ENCODE measurements at regions not wholly inside any gene's neighbourhood (a gene's known extent, or its start where the extent isn't known, plus 50 kb on each side); places are given as distances from the start of the nearest gene placed in this dataset.

DNA sequence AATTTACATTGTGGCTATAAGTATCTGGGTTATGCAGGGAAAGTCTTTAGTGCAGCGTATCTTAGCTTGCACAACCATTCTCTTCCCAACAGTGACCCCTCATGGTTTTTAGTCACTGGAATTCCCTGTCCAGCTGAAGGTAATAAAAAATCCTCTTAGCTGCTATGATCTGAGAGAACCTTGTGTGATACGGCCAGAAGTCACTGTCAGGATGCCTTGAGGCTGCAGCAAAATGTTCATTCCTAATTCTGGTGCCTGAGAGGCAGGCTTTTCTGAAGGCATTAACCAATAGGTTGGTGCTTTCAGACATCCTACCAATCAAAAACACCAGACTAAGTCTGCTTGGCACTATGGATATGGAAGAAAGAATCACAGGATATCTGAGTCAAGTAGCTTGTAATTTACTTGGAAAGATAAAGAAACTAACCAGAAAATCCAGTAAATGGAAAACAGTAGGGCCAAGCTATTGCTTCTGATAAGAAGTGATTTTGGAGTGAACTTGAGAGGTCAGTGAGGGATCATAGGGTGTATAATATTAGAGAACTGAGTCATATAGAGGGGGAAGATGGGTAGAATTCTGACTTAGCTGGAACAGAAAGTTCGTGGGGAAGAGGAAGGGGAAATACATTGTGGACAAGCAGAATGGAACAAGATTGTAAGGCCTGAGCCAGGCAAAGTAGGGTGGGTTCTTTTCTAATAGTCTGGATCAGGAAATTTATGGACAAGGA is 89.0 kb upstream of the SLC14A2 start:
- ATAC-seq (no peak), DNase-seq (ENCODE audit: low read depth, low spot score) (no peak)
- ChIA-PET CTCF (no interaction called here), POLR2A (no interaction called here)
- Histone ChIP-seq H3K9me3 (ENCODE audit: control insufficient read depth, insufficient read depth, low read depth, low read length) (no peaks in the 10 kb centered on the region), H3K27me3 (ENCODE audit: control insufficient read depth, insufficient read depth, low read length) (no peaks in the 10 kb centered on the region), H3K36me3 (ENCODE audit: control insufficient read depth, insufficient read depth, low read length) (no peaks in the 10 kb centered on the region), H3K27ac (ENCODE audit: low read length) (no peak overlapping the region), H3K4me3 (ENCODE audit: low read depth in 2 of 2, low read length in 2 of 2) (no peak overlapping the region), H3K4me1 (ENCODE audit: control insufficient read depth, insufficient read depth, low read length) (no peaks in the 10 kb centered on the region)
- in situ Hi-C loops (cut with HindIII; ENCODE audit: low pct_unique_long_range_greater_than_20kb, low sequenced_read_pairs), result no loop called here
- TF ChIP-seq SIN3A (IDR thresholded peaks at IDR 0.05; ENCODE audit: borderline replicate concordance, insufficient read depth, low read depth, low read length) (no peak), TCF7L2 (IDR thresholded peaks at IDR 0.05; ENCODE audit: low read depth, low read length) (no peak), POLR2AphosphoS5 (IDR thresholded peaks at IDR 0.05; ENCODE audit: low read depth, low read length) (no peak), REST (IDR thresholded peaks at IDR 0.05; ENCODE audit: insufficient read depth in 1 of 2, low read depth in 2 of 2, low read length in 1 of 2) (no peak)
- TF ChIP-seq, protein P1, sequence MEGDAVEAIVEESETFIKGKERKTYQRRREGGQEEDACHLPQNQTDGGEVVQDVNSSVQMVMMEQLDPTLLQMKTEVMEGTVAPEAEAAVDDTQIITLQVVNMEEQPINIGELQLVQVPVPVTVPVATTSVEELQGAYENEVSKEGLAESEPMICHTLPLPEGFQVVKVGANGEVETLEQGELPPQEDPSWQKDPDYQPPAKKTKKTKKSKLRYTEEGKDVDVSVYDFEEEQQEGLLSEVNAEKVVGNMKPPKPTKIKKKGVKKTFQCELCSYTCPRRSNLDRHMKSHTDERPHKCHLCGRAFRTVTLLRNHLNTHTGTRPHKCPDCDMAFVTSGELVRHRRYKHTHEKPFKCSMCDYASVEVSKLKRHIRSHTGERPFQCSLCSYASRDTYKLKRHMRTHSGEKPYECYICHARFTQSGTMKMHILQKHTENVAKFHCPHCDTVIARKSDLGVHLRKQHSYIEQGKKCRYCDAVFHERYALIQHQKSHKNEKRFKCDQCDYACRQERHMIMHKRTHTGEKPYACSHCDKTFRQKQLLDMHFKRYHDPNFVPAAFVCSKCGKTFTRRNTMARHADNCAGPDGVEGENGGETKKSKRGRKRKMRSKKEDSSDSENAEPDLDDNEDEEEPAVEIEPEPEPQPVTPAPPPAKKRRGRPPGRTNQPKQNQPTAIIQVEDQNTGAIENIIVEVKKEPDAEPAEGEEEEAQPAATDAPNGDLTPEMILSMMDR (IDR thresholded peaks at IDR 0.05), result no peak
- intact Hi-C loops (cut with micrococcal nuclease; ENCODE audit: unreplicated experiment), result no loop called here
- no TSS peak for BruUV-seq (replicated peaks)

- H3K4me1 ChIP-seq (ENCODE audit: control insufficient read depth, insufficient read depth, low read length), result no peaks in the 10 kb centered on the region
- POLR2A ChIA-PET, result no interaction called here
- intact Hi-C loops (cut with micrococcal nuclease; ENCODE audit: unreplicated experiment), result no loop called here
Observed at GRCh38 chr18:45527891-45528290, 87.4 kb upstream of the SLC14A2 start.

More at GRCh38 chr18:45527891-45528290, 87.4 kb upstream of the SLC14A2 start:
- no peaks in the 10 kb centered on the region for H3K27me3 ChIP-seq (ENCODE audit: control insufficient read depth, insufficient read depth, low read length)
- no peak for ATAC-seq
- H3K36me3 ChIP-seq (ENCODE audit: control insufficient read depth, insufficient read depth, low read length), result no peaks in the 10 kb centered on the region
- DNase-seq (ENCODE audit: low read depth, low spot score), result no peak
- in situ Hi-C loops (cut with HindIII; ENCODE audit: low pct_unique_long_range_greater_than_20kb, low sequenced_read_pairs), result no loop called here
- no peaks in the 10 kb centered on the region for H3K9me3 ChIP-seq (ENCODE audit: control insufficient read depth, insufficient read depth, low read depth, low read length)
- TF ChIP-seq REST (IDR thresholded peaks at IDR 0.05; ENCODE audit: insufficient read depth in 1 of 2, low read depth in 2 of 2, low read length in 1 of 2), result no peak
- no peak for TF ChIP-seq SIN3A (IDR thresholded peaks at IDR 0.05; ENCODE audit: borderline replicate concordance, insufficient read depth, low read depth, low read length)
- TF ChIP-seq, protein P1 (IDR thresholded peaks at IDR 0.05), result no peak
- TF ChIP-seq POLR2AphosphoS5 (IDR thresholded peaks at IDR 0.05; ENCODE audit: low read depth, low read length), result no peak
- TF ChIP-seq TCF7L2 (IDR thresholded peaks at IDR 0.05; ENCODE audit: low read depth, low read length), result no peak
- BruUV-seq (replicated peaks), result no TSS peak
- no peak overlapping the region for H3K4me3 ChIP-seq (ENCODE audit: low read depth in 2 of 2, low read length in 2 of 2)
- no peak overlapping the region for H3K27ac ChIP-seq (ENCODE audit: low read length)
- CTCF ChIA-PET, result no interaction called here

All from Panc1 (cell line).